Astrocyte of the hippocampus (primary cell): ENCODE measurements at regions not wholly inside any gene's neighbourhood (a gene's known extent, or its start where the extent isn't known, plus 50 kb on each side); places are given as distances from the start of the nearest gene placed in this dataset.
A peak's percentile ranks its signal among the peaks of the same experiment; 100 is the strongest.

Source experiments
- DNase-seq: peaks from one replicate; pipeline ENCODE4 v3.0.0; 2011; ENCODE audit warnings: low read depth, low spot score

DNA sequence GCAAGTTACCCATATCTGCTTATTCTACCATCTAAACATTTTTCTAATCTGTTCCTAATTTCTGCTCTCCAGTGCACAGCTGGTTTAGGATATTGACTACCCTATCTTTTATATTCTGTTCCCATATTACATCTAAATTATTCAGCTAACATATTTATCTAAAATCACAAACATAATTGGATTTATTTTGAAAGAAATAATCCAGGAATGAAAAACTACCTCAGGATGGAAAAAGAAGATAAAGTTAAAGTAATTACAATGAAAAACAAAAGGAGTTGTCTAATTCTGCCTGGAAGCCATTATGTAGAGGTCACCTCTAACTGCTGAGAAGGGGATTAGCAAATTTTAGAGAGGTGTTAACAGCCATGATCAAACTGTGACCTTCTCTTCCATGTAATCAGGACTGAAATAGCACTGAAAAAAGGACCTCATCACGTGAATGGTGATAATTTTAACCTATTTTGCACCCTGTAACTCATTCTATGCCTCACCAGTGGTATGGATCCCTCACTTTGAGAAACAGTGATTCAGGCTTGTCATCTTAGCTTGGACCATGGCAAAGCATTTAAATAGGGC is 653.3 kb downstream of the CDH11 start:
- no peak for DNase-seq

DNA sequence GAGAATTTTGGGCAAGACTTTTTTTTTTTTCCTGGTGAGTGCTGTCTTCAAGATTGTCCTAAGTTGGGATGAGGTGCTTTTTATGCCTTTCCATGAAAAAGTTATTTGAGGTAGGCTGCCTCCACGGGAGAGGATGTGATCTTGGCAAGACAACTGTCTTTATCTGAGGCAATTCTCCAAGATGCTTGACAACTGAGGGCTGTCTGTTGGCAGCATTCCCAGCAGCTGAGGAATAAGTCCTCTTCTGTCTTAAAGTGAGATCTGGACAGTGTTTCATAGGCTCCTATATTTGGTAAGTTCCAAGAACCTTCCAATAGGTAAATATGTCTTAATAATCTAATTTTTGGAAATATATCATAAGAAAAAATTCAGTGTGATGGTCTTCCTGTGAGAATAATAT is 662.0 kb downstream of the CDH11 start:
- peak; percentile 32 for DNase-seq

GRCh38 chr16:64459402-64459801 is 662.5 kb downstream of the CDH11 start:
- DNase-seq = no peak

- peak; percentile 40 for DNase-seq
Observed at GRCh38 chr16:64455275-64455674, 666.6 kb downstream of the CDH11 start.

DNA sequence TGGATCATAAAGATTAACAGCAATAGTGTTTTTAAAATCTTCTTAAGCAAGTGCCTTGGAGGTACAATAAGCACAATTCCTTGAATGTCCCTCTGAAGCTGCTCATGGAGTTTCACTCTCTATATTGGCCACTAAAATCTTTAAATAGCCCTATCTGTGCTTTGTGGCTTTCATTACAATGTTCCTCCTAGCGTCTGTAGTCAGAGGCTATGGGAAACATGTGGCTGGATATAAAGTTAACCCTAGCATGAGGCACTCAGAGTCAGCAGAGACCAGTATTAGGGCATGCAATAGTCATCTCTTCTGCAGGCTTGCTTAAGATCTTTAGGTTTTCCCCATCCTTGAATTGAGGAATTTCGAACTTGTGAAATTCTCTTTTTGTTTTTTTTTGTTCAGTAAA is 668.2 kb downstream of the CDH11 start:
- DNase-seq = no peak

- no peak for DNase-seq
Observed at GRCh38 chr16:64452446-64452845, 669.4 kb downstream of the CDH11 start.

- no peak for DNase-seq
Observed at GRCh38 chr16:64450177-64450576, 671.7 kb downstream of the CDH11 start.

GRCh38 chr16:64449506-64449905 is 672.4 kb downstream of the CDH11 start:
- DNase-seq = no peak

GRCh38 chr16:64445649-64446048 is 676.2 kb downstream of the CDH11 start:
- DNase-seq = peak; percentile 36

GRCh38 chr16:64445245-64445644 is 676.6 kb downstream of the CDH11 start:
- no peak for DNase-seq

DNA sequence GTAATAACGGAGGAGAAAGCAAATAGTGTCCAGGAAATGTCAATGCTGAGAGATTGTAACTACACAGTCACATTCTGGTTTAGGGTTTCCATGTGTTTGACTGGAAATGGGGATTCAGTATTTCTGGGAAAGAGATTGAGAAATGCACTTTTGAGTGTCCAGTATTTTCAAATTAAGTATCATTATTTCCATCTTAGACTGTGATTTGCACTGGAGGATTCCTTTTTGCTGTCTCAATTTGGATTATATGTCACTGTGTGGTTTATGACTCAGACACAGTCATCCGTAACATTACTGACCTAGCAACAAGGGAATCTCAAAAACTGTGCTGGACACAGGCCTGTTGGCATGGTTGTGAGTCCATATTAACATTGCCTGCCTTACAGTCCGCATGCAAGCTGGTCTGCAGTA is 681.4 kb downstream of the CDH11 start:
- DNase-seq = peak; percentile 93

DNA sequence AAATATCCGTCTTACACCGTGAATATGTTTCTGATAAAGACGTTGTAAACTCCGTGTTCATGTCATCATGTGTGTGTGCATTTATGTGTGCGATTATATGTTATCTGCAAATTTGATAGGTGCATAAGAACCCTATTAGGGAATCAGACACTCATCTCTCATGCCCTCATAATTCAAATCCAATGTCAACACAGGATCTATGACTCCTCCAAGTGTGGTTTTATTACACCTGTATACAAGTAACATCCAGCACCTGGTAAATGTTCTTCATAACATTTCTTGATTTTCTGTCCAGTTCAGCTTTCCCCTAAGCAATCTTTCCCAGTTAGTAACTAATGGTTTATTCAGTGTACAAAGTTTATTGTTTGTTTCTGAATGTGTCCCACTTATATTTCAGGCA is 681.9 kb downstream of the CDH11 start:
- no peak for DNase-seq

- no peak for DNase-seq
Observed at GRCh38 chr16:64437706-64438324, 684.0 kb downstream of the CDH11 start.

- no peak for DNase-seq
Observed at GRCh38 chr16:64434526-64435069, 687.3 kb downstream of the CDH11 start.

- DNase-seq = peak; percentile 36
Observed at GRCh38 chr16:64428463-64429113, 693.3 kb downstream of the CDH11 start.

DNA sequence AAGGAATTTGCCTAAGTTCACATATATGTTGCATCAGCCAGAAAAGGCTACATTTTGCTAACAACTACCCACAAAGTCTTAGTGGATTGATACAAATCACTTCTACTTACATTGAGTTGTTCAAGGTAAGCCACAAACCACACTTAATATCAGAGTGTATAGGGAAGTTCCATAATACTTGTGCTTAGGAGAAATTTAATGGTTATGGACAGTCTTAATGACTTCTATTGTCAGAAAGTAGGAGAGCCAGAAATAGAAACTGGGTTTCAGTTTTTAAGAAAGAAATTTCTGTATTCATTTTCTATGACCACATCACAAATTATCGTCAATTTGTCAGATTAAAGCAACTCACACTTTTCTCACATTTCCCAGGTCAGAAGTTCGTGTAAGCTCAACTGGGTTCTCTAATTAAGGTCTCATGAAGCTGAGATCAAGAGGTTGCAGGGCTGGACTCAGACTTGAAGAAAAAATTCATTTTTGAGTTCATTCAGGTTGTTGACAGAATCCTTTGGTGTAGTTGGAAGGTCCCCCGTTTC is 695.7 kb downstream of the CDH11 start:
- DNase-seq = no peak

DNA sequence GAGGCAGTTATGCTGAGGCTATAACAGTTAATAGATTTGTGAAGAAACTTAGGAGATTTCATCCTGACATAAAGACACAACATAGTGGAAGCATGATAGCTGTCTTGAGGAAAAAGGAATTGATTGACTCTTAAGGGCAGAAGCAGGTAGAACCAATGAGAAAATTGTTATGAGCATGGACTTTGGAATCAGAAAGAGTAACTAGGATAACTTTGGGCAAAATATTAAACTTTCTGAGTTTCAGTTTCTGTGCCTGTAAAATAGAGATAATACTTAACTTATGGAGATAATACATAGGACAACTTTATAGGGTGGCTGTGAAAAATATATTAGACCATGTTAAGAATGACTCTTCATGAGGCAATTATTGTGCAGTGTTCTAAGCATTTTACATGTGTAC is 696.5 kb downstream of the CDH11 start:
- no peak for DNase-seq

- no peak for DNase-seq
Observed at GRCh38 chr16:64422259-64422658, 699.6 kb downstream of the CDH11 start.

DNA sequence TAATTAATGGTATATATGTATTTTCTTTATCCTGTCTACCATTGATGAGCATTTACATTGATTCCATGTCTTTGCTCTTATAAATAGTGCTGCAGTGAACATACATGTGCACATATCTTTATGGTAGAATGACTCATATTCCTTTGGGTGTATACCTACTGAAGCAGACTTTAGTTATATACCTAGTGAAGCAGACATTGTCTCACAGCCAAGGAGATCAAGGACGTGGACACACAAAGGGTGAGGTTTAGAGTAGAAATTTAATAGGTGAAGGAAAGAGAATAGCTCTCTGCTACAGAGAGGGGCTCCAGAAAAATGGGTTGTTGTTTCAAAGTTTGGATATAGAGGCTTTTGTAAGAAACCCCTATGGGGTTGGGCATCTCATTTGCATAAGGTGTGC is 700.3 kb downstream of the CDH11 start:
- no peak for DNase-seq

DNA sequence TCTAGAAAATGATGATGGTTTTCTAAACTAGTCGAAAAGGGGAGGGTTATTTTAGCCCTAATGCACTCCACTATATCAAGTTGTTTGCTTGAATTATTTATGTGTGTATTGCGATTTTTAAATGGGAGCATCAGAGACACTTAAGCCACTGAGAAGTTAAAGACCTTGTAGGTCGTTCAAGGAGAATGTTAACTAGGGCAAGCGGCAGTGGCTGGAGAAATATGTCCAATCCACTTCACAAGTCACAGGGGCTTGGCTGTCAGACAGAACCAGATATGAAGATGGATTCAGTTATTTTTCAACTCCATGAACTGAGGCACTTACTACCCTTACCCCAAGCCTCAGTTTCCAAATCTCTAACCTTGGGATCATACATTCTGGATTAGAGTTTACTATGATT is 702.0 kb downstream of the CDH11 start:
- no peak for DNase-seq

- DNase-seq = peak; percentile 85
Observed at GRCh38 chr16:64417711-64418227, 704.1 kb downstream of the CDH11 start.

DNA sequence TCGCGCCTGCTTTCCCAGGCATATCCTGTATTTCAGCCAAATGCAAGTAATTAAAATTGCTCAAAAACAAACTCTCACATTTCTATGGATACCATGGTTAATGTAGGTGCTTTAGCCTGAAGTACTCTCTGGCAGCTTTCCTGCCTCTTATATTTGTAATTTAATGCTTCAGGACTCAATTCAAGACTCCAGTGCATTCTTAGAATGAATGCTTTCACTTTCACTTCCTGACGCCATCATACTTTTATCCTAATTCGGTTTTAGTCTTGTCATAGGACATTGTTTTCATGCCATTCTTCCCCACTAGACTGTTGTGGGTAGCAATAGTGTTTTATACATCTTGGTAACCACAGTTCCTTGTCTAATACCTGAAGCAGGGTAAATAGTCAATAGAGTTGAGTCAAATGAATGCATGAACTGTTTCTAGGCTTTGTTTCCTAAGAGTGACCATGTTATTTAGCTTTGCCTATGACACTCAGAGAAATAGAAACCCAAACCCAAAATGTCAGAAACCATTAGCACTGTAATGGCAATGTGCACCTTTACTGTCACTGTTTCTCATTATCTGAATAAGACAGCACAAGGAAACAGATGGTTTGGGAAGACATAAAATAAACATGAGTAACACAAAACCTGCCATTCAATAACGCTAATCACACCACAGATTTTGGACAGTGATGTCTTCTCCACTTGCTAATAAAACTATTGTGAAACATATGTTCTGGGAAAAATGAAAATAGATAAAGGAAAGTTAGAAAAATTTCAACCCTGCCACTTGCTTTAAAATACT is 705.5 kb downstream of the CDH11 start:
- peak; percentile 87 for DNase-seq
